CD4-positive, alpha-beta T cell treated with Interleukin-4 for 4 hours (primary cell): ENCODE measurements at regions not wholly inside any gene's neighbourhood (a gene's known extent, or its start where the extent isn't known, plus 50 kb on each side); places are given as distances from the start of the nearest gene placed in this dataset.

Experiments
- DNase-seq: peaks from one replicate; pipeline ENCODE4 v3.0.0-alpha.2; 2020

- DNase-seq, result no peak
Observed at GRCh38 chr10:113376428-113376827, 176.4 kb upstream of the HABP2 start.

GRCh38 chr10:113379091-113379490 is 173.8 kb upstream of the HABP2 start:
- DNase-seq, result no peak

DNA sequence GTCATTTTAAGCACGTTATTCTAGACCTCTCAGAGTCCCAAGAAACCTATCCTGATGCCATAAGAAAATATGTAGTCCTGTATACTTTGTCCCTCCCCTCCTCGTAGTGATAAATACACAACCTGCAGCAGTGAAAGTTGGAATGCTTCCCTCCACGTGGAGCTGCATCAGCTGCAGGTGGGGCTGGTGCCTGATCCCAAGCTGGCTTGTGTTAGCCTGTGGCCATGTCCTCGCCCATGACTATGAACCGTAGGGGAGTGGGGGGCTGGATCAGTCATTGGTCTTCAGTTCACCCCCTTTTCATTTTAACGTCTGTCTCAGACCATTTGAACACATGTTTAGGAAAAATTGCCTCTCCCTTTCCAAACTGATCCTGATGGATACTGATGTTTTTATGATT is 171.4 kb upstream of the HABP2 start:
- DNase-seq, result no peak

GRCh38 chr10:113381981-113382509 is 170.8 kb upstream of the HABP2 start:
- DNase-seq, result peak; percentile 53

DNA sequence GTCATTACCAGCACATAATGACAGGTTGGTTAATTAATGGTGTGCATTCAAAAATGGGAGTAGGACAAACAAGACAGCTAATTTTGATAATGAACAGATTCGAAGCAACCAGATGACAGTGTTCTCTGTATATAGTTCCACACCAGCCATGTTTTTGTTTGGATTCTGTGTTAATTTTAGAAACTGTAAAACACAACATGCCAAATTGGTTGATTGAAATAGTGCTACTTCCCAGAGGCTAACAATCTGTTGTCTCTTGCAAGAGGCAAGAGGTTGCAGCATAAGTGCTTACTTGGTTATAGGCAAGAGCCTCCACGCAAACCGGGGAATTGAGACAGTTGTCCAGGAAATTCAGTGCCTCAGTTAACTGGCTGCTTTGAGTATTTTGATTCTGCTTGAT is 170.2 kb upstream of the HABP2 start:
- DNase-seq, result no peak

DNA sequence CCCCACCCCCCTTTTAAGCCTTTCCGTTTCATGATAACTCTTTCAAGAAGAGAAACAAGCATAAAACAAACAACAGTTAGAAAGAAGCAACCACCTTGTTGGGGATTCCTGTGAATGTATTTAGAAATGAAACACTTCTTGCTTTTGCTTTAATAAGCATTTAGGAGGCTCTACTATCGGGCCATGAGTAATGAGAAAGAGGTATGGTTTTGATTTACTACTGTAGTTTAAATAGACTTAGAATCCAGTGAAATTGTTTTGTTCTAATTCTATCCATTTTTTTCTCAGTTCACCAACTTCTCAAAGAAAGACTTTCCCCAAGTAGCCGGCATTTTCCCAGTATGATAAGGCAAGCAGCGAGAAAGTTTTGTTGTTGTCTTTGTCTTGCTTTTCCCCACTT is 168.7 kb upstream of the HABP2 start:
- no peak for DNase-seq

GRCh38 chr10:113385021-113385999 is 167.5 kb upstream of the HABP2 start:
- DNase-seq, result peak; percentile 56

- DNase-seq, result no peak
Observed at GRCh38 chr10:113386005-113386404, 166.8 kb upstream of the HABP2 start.

DNA sequence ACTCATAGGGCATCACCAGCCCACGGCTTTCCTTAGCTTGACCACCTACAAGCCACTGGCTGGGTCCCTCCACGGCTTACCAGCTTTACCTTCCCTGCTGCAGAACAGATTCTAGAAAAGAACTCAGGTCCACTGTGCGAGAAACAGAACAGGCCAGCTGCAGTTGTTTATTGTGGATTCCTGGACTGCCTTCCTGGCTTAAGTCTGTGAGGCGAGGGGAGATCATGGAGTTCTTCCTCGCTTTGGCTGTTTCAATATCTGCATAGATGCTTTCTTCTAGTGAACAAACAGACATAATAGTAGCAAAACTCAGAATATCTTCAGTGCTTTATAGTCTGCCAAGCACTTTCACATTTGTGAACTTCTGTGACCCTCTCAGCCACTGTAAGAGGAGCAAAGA is 162.9 kb upstream of the HABP2 start:
- no peak for DNase-seq

DNA sequence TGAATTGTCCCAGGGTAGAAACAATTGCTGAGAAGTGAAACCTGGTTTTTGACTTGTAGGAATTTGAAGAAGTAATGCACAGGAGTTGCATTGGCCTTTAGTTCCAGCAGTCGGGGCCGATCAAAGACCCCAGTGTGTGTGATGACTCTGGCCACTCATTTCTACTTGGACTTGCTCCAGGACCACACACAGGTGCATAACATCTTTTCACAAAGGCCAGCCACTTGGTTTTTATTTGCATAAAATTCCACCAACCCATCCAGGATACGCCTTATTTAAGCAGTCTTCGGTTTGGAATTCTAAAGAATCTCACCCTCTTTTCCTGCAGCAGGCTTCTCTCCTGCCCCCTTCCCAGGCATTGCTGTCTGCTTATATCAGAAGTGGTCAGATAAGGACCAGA is 162.0 kb upstream of the HABP2 start:
- no peak for DNase-seq

DNA sequence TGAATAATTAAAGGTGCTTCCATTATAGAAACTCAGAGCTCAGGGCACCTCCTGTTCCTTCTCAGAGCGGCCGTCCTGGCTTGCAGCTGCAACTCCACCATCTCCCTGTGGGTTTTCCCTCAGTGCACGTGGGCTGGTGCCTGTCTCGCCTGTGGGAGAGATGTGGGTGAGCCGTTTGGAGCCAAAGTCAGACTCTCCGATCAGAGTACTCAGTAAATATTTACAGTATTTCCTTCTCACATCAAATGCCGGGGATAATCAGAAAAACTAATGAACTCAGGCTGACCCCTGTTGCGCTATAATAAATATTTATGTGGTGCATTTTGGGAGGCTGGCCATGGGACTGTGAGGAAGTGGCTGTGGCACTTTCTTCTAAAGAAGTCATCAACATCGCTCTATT is 155.8 kb upstream of the HABP2 start:
- DNase-seq, result no peak

- no peak for DNase-seq
Observed at GRCh38 chr10:113399065-113399464, 153.8 kb upstream of the HABP2 start.

- DNase-seq, result no peak
Observed at GRCh38 chr10:113402602-113403001, 150.3 kb upstream of the HABP2 start.

GRCh38 chr10:113407218-113407617 is 145.6 kb upstream of the HABP2 start:
- DNase-seq, result no peak

- DNase-seq, result no peak
Observed at GRCh38 chr10:113409175-113409574, 143.7 kb upstream of the HABP2 start.

DNA sequence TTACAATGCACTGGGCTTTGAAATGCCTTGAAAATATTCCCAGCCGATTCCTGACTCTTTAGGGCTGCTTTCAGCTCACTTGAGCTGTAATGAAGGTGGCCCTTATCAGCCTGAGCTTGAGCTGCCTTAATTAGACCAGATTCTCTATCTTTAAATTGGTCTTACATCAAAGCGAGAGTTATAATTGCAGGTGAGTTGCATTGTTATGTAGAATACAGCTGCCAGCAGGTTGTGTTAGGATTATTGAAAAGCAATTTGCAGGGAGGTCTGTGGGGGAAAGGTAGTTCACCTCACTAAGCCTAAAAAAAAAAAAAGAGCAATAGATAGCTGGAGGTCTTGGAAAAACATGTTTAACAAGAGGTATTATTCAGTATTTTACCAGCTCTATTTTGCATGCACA is 142.2 kb upstream of the HABP2 start:
- DNase-seq, result no peak

DNA sequence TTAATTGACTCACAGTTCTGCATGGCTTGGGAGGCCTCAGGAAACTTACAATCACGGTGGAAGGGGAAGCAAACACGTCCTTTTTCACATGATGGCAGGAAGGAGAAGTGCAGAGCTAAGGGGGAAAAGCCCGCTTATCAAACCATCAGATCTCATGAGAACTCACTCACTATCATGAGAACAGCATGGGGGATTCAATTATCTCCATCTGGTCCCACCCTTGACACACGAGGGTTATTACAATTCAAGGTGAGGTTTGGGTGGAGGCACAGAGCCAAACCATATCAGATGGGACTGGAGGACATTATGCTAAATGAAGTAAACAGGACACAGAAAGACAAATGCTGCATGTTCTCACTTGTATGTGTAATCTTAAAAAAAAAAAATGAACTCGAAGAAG is 141.4 kb upstream of the HABP2 start:
- DNase-seq, result no peak

GRCh38 chr10:113412161-113412560 is 140.7 kb upstream of the HABP2 start:
- DNase-seq, result no peak

- no peak for DNase-seq
Observed at GRCh38 chr10:113414543-113414942, 138.3 kb upstream of the HABP2 start.

- no peak for DNase-seq
Observed at GRCh38 chr10:113415246-113415645, 137.6 kb upstream of the HABP2 start.

- no peak for DNase-seq
Observed at GRCh38 chr10:113420057-113420732, 132.7 kb upstream of the HABP2 start.

GRCh38 chr10:113420733-113421675 is 131.8 kb upstream of the HABP2 start:
- DNase-seq, result no peak

- no peak for DNase-seq
Observed at GRCh38 chr10:113422371-113422770, 130.5 kb upstream of the HABP2 start.
